ENCODE measurements at regions not wholly inside any gene's neighbourhood (a gene's known extent, or its start where the extent isn't known, plus 50 kb on each side); places are given as distances from the start of the nearest gene placed in this dataset.
A peak's percentile ranks its signal among the peaks of the same experiment; 100 is the strongest.
"Not testable (repeated sequence)": the region's sequence is repeated elsewhere in the genome, so short reads cannot be mapped to it uniquely, and the experiment has no call there.

DNA sequence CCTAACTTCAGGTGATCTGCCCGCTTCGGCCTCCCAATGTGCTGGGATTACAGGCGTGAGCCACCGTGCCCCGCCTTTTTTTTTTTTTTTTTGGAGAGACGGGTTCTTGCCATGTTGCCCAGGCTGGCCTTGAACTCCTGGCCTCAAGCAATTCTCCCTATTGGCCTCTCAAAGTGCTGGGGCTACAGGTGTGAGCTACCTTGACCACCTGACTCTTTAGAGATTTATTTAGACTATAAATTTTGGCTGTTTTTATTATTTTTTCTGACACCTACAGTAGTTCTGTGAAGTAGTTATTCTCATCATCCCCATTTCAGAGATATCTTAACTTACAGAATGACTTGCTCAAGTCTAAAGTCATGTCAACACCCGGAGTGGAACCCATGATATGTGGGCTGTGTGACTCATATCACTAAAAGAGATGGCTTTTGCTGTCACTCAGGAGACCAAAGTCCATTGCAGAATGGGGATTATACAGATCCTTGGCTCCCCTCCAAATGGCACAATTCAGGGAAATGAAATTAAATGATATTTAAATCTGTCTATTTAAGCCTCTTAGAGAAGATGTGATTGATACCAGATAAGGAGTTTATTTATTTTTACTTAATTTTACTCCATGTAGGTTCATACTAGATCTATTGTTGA, 93.2 kb downstream of the CTH start:
- H3K4me3 ChIP-seq (ENCODE audit: low read depth, low read length), result no peak overlapping the region
- TF ChIP-seq, protein P1, sequence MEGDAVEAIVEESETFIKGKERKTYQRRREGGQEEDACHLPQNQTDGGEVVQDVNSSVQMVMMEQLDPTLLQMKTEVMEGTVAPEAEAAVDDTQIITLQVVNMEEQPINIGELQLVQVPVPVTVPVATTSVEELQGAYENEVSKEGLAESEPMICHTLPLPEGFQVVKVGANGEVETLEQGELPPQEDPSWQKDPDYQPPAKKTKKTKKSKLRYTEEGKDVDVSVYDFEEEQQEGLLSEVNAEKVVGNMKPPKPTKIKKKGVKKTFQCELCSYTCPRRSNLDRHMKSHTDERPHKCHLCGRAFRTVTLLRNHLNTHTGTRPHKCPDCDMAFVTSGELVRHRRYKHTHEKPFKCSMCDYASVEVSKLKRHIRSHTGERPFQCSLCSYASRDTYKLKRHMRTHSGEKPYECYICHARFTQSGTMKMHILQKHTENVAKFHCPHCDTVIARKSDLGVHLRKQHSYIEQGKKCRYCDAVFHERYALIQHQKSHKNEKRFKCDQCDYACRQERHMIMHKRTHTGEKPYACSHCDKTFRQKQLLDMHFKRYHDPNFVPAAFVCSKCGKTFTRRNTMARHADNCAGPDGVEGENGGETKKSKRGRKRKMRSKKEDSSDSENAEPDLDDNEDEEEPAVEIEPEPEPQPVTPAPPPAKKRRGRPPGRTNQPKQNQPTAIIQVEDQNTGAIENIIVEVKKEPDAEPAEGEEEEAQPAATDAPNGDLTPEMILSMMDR (IDR thresholded peaks at IDR 0.05; ENCODE audit: borderline replicate concordance, insufficient read depth, low read depth, low read length), result no peak

DNA sequence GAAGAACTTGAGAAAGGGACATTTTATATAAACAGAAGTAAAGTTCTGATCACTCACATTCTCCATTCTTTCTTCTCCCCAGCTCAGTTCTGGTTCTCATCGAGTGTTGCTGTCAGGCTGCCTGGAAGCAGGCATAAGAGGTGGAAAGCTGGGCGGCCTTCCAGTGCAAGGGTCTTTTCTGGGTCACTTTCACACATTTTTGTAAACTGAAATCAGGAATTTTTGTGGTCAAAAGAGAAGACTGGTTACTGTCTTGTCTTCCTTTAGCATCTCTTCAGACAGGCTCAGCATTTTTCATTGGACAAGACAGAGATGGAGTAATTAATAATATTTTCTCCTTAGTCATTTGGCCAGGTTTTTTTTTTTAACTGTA, 93.7 kb downstream of the CTH start:
- TF ChIP-seq, protein P1 (IDR thresholded peaks at IDR 0.05; ENCODE audit: borderline replicate concordance, insufficient read depth, low read depth, low read length), result no peak
- no peak overlapping the region for H3K4me3 ChIP-seq (ENCODE audit: low read depth, low read length)

DNA sequence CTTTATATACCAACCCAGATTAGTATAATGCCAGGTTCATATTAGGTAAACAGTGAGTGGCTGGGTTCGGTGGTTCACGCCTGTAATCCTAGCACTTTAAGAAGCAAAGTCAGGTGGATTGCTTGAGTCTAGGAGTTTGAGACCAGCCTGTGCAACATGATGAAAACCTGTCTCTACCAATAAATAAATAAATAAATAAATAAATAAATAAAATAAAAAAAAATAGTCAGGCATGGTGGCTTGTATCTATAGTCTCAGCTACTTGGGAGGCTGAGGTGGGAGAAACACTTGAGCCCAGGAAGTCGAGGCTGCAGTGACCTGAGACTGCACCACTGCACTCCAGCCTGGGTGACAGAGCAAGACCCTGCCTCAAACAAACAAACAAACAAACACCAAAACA, 96.9 kb downstream of the CTH start:
- not testable (repeated sequence) for H3K4me3 ChIP-seq (ENCODE audit: low read depth, low read length)

DNA sequence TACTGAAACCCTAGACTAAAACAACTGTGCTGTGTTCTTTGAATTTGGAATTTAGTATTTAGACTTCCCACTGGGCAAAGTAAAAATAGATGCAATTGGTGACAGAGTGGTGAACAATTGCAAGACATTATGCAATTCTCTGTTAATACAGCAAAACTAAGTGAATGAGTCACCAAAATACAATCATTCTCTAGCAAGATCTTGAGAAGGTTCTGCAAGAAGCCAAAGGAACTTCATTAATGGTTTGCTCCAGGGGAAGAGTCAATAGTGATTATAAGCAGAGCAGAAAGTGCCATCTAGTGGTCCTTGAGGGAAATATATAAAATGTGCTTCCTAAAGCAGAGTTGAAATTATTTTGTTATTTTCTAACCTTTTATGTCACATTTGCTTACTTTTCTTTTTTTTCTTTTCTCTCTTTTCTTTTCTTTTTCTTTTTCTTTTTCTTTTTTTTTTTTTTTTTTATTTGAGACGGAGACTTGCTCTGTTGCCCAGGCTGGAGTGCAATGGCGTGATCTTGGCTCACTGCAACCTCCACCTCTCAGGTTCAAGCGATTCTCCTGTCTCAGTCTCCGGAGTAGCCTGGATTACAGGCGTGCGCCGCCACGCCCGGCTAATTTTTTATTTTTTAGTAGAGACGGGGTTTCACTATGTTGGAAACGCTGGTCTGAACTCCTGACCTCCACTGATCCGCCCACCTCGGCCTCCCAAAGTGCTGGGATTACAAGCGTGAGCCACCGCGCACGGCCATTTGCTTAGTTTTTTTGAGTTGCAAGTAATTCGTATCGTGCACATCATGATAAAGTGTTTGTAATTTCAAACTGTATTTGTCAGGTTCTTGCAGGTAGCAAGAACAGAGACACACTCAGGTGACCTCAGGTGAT, 99.2 kb downstream of the CTH start:
- H3K4me3 ChIP-seq (ENCODE audit: low read depth, low read length), result no peak overlapping the region

DNA sequence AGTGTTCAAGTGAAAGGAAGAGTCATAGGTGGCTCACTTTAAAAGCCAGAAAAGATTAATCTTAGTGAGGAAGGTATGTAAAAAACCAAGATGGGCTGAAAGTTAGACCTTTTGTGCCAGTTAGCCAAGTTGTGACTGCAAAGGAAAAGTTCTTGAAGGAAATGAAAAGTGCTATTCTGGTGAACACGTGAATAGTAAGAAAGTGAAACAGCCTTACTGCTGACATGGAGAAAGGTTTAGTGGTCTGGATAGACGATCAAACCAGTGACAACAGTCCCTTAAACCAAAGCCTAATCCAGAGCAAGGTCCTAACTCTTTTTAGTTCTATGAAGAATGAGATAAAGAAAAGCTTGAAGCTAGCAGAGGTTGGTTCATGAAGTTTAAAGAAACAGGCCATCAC, 106.4 kb downstream of the CTH start:
- TF ChIP-seq, protein P1 (IDR thresholded peaks at IDR 0.05; ENCODE audit: borderline replicate concordance, insufficient read depth, low read depth, low read length), result no peak
- no peak overlapping the region for H3K4me3 ChIP-seq (ENCODE audit: low read depth, low read length)

More for the DNA sequence above, 99.2 kb downstream of the CTH start:
- TF ChIP-seq, protein P1 (IDR thresholded peaks at IDR 0.05; ENCODE audit: borderline replicate concordance, insufficient read depth, low read depth, low read length), result peak; percentile 42; the same call in 1 of the 2 replicates

DNA sequence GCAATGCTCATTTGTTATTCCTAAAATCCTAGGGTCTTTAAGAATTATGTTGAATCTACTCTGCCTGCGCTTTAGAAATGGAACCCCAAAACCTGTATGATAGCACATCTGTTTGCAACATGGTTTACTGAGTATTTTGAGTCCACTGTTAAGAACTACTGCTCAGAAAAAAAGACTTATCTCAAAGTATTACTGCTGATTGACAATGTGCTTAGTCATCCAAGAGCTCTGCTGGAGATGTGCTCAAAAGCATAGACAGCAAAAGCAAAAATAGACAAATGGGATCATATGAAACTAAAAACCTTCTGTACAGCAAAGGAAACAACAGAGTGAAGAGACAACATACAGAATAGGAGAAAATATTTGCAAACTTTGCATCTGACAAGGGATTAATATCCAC, 107.0 kb downstream of the CTH start:
- H3K4me3 ChIP-seq (ENCODE audit: low read depth, low read length), result no peak overlapping the region
- TF ChIP-seq, protein P1 (IDR thresholded peaks at IDR 0.05; ENCODE audit: borderline replicate concordance, insufficient read depth, low read depth, low read length), result no peak

DNA sequence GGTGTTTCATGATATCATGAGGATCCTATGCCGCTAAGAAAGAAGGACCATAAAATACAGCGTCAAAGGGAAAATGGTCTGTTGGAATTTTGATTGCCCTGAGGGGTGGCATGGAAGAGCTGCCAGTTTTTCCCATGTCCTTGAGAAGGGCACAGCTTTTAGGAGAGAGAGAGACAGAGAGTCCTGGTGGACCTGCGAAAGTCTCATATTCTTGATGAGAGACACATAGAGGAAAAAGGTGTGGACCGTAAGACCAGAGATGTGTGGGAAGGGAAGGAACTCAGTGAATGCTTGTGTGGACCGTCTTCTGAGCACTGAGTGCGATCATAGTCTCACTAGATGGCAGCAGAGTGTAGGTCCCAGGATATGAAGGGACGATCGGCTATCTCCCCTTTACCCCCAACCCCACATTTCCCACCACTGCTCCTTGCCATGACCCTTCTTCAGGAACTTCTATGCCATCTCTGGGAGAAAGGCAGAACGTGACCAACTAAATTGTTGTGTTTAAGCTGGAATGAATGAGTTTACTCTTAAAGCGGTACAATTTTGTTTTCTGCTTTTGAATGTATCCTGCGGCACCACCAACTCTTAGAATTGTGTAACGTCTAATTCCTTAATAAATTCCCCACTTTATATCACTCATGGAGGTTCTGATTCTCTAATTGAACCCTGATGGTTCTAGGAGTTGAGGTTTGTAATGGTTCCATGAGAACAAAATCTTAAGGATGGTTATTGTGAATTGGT, 117.7 kb downstream of the CTH start:
- TF ChIP-seq, protein P1 (IDR thresholded peaks at IDR 0.05; ENCODE audit: borderline replicate concordance, insufficient read depth, low read depth, low read length), result peak; percentile 75
- no peak overlapping the region for H3K4me3 ChIP-seq (ENCODE audit: low read depth, low read length)

Data from GM12875 (cell line).